ENCODE measurements at regions not wholly inside any gene's neighbourhood (a gene's known extent, or its start where the extent isn't known, plus 50 kb on each side); places are given as distances from the start of the nearest gene placed in this dataset.

GRCh38 chr1:209100460-209100859 lies 483.1 kb upstream of the CAMK1G start:
- TF ChIP-seq POLR2A (IDR thresholded peaks at IDR 0.05): no peak
- TF ChIP-seq POLR2AphosphoS5 (IDR thresholded peaks at IDR 0.05; ENCODE audit: insufficient read depth in 1 of 2, low read depth in 1 of 2): no peak
- no peak for TF ChIP-seq CTCF (IDR thresholded peaks at IDR 0.05)
- Histone ChIP-seq H3K9me3 (no peaks in the 10 kb centered on the region), H3K27me3 (no peaks in the 10 kb centered on the region), H3K27ac (no peak overlapping the region), H3K4me1 (peaks cover 10% of the 10 kb centered on the region), H3K4me3 (no peak overlapping the region), H3K36me3 (no peaks in the 10 kb centered on the region)
- DNase-seq (ENCODE audit: extremely low spot score in 2 of 2): no peak
- intact Hi-C loops (cut with DNase I): no loop called here

GRCh38 chr1:209101106-209101505 lies 482.4 kb upstream of the CAMK1G start:
- no peaks in the 10 kb centered on the region for H3K9me3 ChIP-seq
- DNase-seq (ENCODE audit: extremely low spot score in 2 of 2): no peak
- no peak overlapping the region for H3K4me3 ChIP-seq
- peaks cover 5% of the 10 kb centered on the region for H3K4me1 ChIP-seq
- intact Hi-C loops (cut with DNase I): no loop called here
- no peaks in the 10 kb centered on the region for H3K36me3 ChIP-seq
- no peaks in the 10 kb centered on the region for H3K27me3 ChIP-seq
- TF ChIP-seq POLR2AphosphoS5 (IDR thresholded peaks at IDR 0.05; ENCODE audit: insufficient read depth in 1 of 2, low read depth in 1 of 2) (no peak), CTCF (IDR thresholded peaks at IDR 0.05) (no peak), POLR2A (IDR thresholded peaks at IDR 0.05) (no peak)
- no peak overlapping the region for H3K27ac ChIP-seq

GRCh38 chr1:209102120-209102519 lies 481.4 kb upstream of the CAMK1G start:
- no peaks in the 10 kb centered on the region for H3K27me3 ChIP-seq
- no peak for TF ChIP-seq CTCF (IDR thresholded peaks at IDR 0.05)
- no peak for TF ChIP-seq POLR2A (IDR thresholded peaks at IDR 0.05)
- no peak for TF ChIP-seq POLR2AphosphoS5 (IDR thresholded peaks at IDR 0.05; ENCODE audit: insufficient read depth in 1 of 2, low read depth in 1 of 2)
- no peak overlapping the region for H3K4me3 ChIP-seq
- no peak for DNase-seq (ENCODE audit: extremely low spot score in 2 of 2)
- H3K36me3 ChIP-seq: no peaks in the 10 kb centered on the region
- no peaks in the 10 kb centered on the region for H3K9me3 ChIP-seq
- H3K4me1 ChIP-seq: no peaks in the 10 kb centered on the region
- no peak overlapping the region for H3K27ac ChIP-seq
- intact Hi-C loops (cut with DNase I): no loop called here

GRCh38 chr1:209102531-209102930 lies 481.0 kb upstream of the CAMK1G start:
- intact Hi-C loops (cut with DNase I): no loop called here
- TF ChIP-seq CTCF (IDR thresholded peaks at IDR 0.05) (no peak), POLR2A (IDR thresholded peaks at IDR 0.05) (no peak)
- H3K4me3 ChIP-seq: no peak overlapping the region
- no peaks in the 10 kb centered on the region for H3K4me1 ChIP-seq
- H3K36me3 ChIP-seq: no peaks in the 10 kb centered on the region
- no peaks in the 10 kb centered on the region for H3K27me3 ChIP-seq
- no peaks in the 10 kb centered on the region for H3K9me3 ChIP-seq
- no peak overlapping the region for H3K27ac ChIP-seq
- no peak for DNase-seq (ENCODE audit: extremely low spot score in 2 of 2)

- no peaks in the 10 kb centered on the region for H3K9me3 ChIP-seq
- TF ChIP-seq POLR2A (IDR thresholded peaks at IDR 0.05) (no peak), CTCF (IDR thresholded peaks at IDR 0.05) (no peak), POLR2AphosphoS5 (IDR thresholded peaks at IDR 0.05; ENCODE audit: insufficient read depth in 1 of 2, low read depth in 1 of 2) (no peak)
- no peaks in the 10 kb centered on the region for H3K4me1 ChIP-seq
- H3K27ac ChIP-seq: no peak overlapping the region
- no peaks in the 10 kb centered on the region for H3K36me3 ChIP-seq
- H3K27me3 ChIP-seq: no peaks in the 10 kb centered on the region
- H3K4me3 ChIP-seq: no peak overlapping the region
- no peak for DNase-seq (ENCODE audit: extremely low spot score in 2 of 2)
- intact Hi-C loops (cut with DNase I): no loop called here
Observed at GRCh38 chr1:209103092-209103491, 480.4 kb upstream of the CAMK1G start.
